ENCODE measurements at regions not wholly inside any gene's neighbourhood (a gene's known extent, or its start where the extent isn't known, plus 50 kb on each side); places are given as distances from the start of the nearest gene placed in this dataset.

DNA sequence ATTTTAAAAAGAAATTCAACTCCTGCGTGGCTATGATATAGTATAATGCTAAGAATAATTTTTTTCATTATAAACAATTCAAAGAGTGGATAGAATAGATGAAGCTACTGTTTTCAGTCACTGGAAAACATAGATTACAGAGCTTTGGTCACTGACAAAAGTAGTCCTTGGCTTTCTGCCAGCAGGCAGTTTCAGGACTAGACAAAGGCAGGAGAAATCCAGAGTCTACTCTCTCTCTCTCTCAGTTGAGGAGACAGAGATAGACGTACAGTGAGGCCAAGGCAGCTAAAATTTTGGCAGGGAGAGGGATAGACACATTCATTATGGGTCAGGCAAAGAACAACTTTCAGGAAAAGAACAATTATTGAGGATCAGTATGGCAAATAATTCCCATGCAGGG lies 491.4 kb upstream of the CRIM1 start:
- H3K4me1 ChIP-seq (ENCODE audit: insufficient read depth, low read length): no peaks in the 10 kb centered on the region
- BruUV-seq (replicated peaks): no TSS peak
- POLR2A ChIA-PET (ENCODE audit: unreplicated experiment): no interaction called here
- CTCF ChIA-PET: no interaction called here
- H3F3A ChIP-seq (ENCODE audit: low read length, unreplicated experiment): no peaks in the 10 kb centered on the region
- no peak overlapping the region for H3K4me3 ChIP-seq (ENCODE audit: low read length)
- H3K27ac ChIP-seq (ENCODE audit: low read length): no peak overlapping the region
- TF ChIP-seq, protein P1, sequence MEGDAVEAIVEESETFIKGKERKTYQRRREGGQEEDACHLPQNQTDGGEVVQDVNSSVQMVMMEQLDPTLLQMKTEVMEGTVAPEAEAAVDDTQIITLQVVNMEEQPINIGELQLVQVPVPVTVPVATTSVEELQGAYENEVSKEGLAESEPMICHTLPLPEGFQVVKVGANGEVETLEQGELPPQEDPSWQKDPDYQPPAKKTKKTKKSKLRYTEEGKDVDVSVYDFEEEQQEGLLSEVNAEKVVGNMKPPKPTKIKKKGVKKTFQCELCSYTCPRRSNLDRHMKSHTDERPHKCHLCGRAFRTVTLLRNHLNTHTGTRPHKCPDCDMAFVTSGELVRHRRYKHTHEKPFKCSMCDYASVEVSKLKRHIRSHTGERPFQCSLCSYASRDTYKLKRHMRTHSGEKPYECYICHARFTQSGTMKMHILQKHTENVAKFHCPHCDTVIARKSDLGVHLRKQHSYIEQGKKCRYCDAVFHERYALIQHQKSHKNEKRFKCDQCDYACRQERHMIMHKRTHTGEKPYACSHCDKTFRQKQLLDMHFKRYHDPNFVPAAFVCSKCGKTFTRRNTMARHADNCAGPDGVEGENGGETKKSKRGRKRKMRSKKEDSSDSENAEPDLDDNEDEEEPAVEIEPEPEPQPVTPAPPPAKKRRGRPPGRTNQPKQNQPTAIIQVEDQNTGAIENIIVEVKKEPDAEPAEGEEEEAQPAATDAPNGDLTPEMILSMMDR (conservative IDR thresholded peaks at IDR 0.05; ENCODE audit: low read depth, low read length): no peak
- TF ChIP-seq EZH2 (IDR thresholded peaks at IDR 0.05; ENCODE audit: low read length, unreplicated experiment): no peak
- TF ChIP-seq EZH2phosphoT487 (IDR thresholded peaks at IDR 0.05; ENCODE audit: borderline replicate concordance, low read length): no peak
- H3K27me3 ChIP-seq (ENCODE audit: low read length): 0 out of 2 replicates have a peak, but pooled peaks cover 14% of the 10 kb centered on the region
- H4K20me1 ChIP-seq (ENCODE audit: low read length): no peaks in the 10 kb centered on the region
- H3K9me3 ChIP-seq (ENCODE audit: low read length): no peaks in the 10 kb centered on the region
- no peaks in the 10 kb centered on the region for H3K36me3 ChIP-seq (ENCODE audit: low read depth, low read length)
- no peak for ATAC-seq
- no peak for DNase-seq
- intact Hi-C loops (cut with micrococcal nuclease): no loop called here
- H3K79me2 ChIP-seq (ENCODE audit: low read length): no peaks in the 10 kb centered on the region
- no peak overlapping the region for H3K4me2 ChIP-seq (ENCODE audit: low read length)
- no peak overlapping the region for H2AFZ ChIP-seq (ENCODE audit: low read length)
- no peak overlapping the region for H3K9ac ChIP-seq (ENCODE audit: low read length)
- H3K9me2 ChIP-seq (replicated peaks; ENCODE audit: low read length): no peaks in the 10 kb centered on the region

DNA sequence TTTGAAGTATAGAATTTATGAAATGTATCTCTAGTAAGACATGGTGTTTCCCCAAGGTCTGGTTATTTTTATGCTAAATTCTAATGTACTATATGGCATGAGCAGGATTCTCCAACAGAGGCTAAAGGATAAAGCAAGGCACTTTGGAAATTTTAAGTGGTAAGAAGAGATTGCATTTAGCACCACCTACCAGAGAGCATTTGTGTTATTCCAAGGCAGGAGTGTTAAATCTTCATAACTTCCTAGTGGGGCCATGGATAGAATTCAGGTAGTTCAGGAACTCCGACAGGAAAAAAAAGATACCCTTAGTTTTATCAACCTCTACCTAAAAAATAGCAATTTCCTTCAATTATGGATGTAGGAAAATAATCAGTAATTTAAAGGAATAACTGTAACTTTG lies 497.4 kb upstream of the CRIM1 start:
- Histone ChIP-seq H3K9me2 (replicated peaks; ENCODE audit: low read length) (no peaks in the 10 kb centered on the region), H3K36me3 (ENCODE audit: low read depth, low read length) (no peaks in the 10 kb centered on the region), H3K79me2 (ENCODE audit: low read length) (no peaks in the 10 kb centered on the region), H3K9me3 (ENCODE audit: low read length) (no peaks in the 10 kb centered on the region), H4K20me1 (ENCODE audit: low read length) (no peaks in the 10 kb centered on the region), H3K9ac (ENCODE audit: low read length) (no peak overlapping the region), H3K27me3 (ENCODE audit: low read length) (0 out of 2 replicates have a peak, but pooled peaks cover 14% of the 10 kb centered on the region), H3K27ac (ENCODE audit: low read length) (no peak overlapping the region), H2AFZ (ENCODE audit: low read length) (no peak overlapping the region), H3K4me3 (ENCODE audit: low read length) (no peak overlapping the region), H3F3A (ENCODE audit: low read length, unreplicated experiment) (no peaks in the 10 kb centered on the region), H3K4me2 (ENCODE audit: low read length) (no peak overlapping the region), H3K4me1 (ENCODE audit: insufficient read depth, low read length) (no peaks in the 10 kb centered on the region)
- no TSS peak for BruUV-seq (replicated peaks)
- DNase-seq: no peak
- POLR2A ChIA-PET (ENCODE audit: unreplicated experiment): no interaction called here
- no peak for TF ChIP-seq EZH2phosphoT487 (IDR thresholded peaks at IDR 0.05; ENCODE audit: borderline replicate concordance, low read length)
- TF ChIP-seq, protein P1 (conservative IDR thresholded peaks at IDR 0.05; ENCODE audit: low read depth, low read length): no peak
- TF ChIP-seq EZH2 (IDR thresholded peaks at IDR 0.05; ENCODE audit: low read length, unreplicated experiment): no peak
- CTCF ChIA-PET: no interaction called here
- no peak for ATAC-seq
- intact Hi-C loops (cut with micrococcal nuclease): no loop called here

DNA sequence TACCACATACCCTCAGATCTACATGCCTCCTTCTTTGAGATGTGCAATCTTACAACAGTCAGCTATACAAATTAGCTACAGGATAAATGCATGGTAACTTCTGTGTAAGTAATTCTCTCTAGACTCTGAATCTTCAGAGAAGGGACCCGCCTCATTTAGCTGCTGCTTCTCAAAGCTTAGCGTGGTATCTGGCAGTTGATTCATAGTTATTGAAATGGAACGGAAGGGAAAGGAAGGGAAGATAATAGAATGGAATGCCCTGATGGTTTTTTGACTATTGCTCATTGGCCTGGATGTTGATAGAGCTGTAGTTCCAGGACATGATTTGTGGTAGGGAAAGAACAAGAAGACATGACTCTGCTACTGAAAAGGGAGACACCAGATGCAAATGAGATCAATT lies 498.1 kb upstream of the CRIM1 start:
- Histone ChIP-seq H3K9me3 (ENCODE audit: low read length) (no peaks in the 10 kb centered on the region), H3K4me3 (ENCODE audit: low read length) (no peak overlapping the region), H3K4me2 (ENCODE audit: low read length) (no peak overlapping the region), H3K79me2 (ENCODE audit: low read length) (no peaks in the 10 kb centered on the region), H3K27me3 (ENCODE audit: low read length) (peaks cover 12% of the 10 kb centered on the region; the same call in 1 of the 2 replicates), H3K4me1 (ENCODE audit: insufficient read depth, low read length) (no peaks in the 10 kb centered on the region), H2AFZ (ENCODE audit: low read length) (no peak overlapping the region), H3K9me2 (replicated peaks; ENCODE audit: low read length) (no peaks in the 10 kb centered on the region), H3K9ac (ENCODE audit: low read length) (no peak overlapping the region), H3F3A (ENCODE audit: low read length, unreplicated experiment) (no peaks in the 10 kb centered on the region), H3K36me3 (ENCODE audit: low read depth, low read length) (no peaks in the 10 kb centered on the region), H3K27ac (ENCODE audit: low read length) (no peak overlapping the region), H4K20me1 (ENCODE audit: low read length) (no peaks in the 10 kb centered on the region)
- POLR2A ChIA-PET (ENCODE audit: unreplicated experiment): no interaction called here
- no TSS peak for BruUV-seq (replicated peaks)
- no peak for TF ChIP-seq EZH2phosphoT487 (IDR thresholded peaks at IDR 0.05; ENCODE audit: borderline replicate concordance, low read length)
- no peak for TF ChIP-seq EZH2 (IDR thresholded peaks at IDR 0.05; ENCODE audit: low read length, unreplicated experiment)
- TF ChIP-seq, protein P1 (conservative IDR thresholded peaks at IDR 0.05; ENCODE audit: low read depth, low read length): no peak
- DNase-seq: no peak
- intact Hi-C loops (cut with micrococcal nuclease): no loop called here
- CTCF ChIA-PET: no interaction called here
- no peak for ATAC-seq
